Breast epithelium (tissue), 4 donors: ENCODE measurements at regions not wholly inside any gene's neighbourhood (a gene's known extent, or its start where the extent isn't known, plus 50 kb on each side); places are given as distances from the start of the nearest gene placed in this dataset.

Source experiments
- DNase-seq, 2 donors: peaks; one replicate each; pipeline ENCODE4 v3.0.0-alpha.2; 2019; ENCODE audit warnings: low spot score in 2 of 2
- H3K27ac ChIP-seq, 2 donors: fragments of 200-600 bp; sonication (generic) in 1 of 2; one replicate each; pipeline ENCODE4 v1.5.1; 2016 to 2019; ENCODE audit warnings: mild to moderate bottlenecking in 1 of 2
- H3K27me3 ChIP-seq, 2 donors: fragments of 200-600 bp; sonication (generic) in 1 of 2; one replicate each; pipeline versions ENCODE4 v1.5.1 to v1.6.0; 2017 to 2019; ENCODE audit warnings: control low read depth in 1 of 2, mild to moderate bottlenecking in 1 of 2
- H3K36me3 ChIP-seq: fragments of 200-600 bp; one replicate; pipeline ENCODE4 v1.5.1; 2019
- H3K4me1 ChIP-seq, 2 donors: fragments of 200-600 bp; sonication (generic); one replicate each; pipeline ENCODE4 v1.5.1; 2016 to 2019; ENCODE audit warnings: control low read depth in 1 of 2
- H3K4me3 ChIP-seq, 3 donors: fragments of 200-600 bp; sonication (generic); 1 replicate in 2 of 3; 2 replicates in 1 of 3; pipeline ENCODE4 v1.5.1; 2016 to 2019; ENCODE audit warnings: mild to moderate bottlenecking in 3 of 3, moderate library complexity in 2 of 3
- H3K9me3 ChIP-seq, 2 donors: fragments of 200-600 bp; sonication (generic) in 1 of 2; one replicate each; pipeline ENCODE4 v1.5.1; 2016 to 2019; ENCODE audit warnings: control low read depth in 1 of 2
- POLR2A ChIP-seq: fragments of 450-650 bp; IDR thresholded peaks from one replicate; pipeline ENCODE4 v1.6.1; 2016; ENCODE audit warnings: antibody characterized with exemption, mild to moderate bottlenecking, moderate library complexity
- POLR2AphosphoS5 ChIP-seq, 3 donors: sonication (generic); formaldehyde crosslinking; IDR thresholded peaks; one replicate each; pipeline ENCODE4 v1.6.1; 2017; ENCODE audit warnings: antibody characterized with exemption in 3 of 3
- intact Hi-C: fragments of 100-400 bp; cut with DNase I; formaldehyde crosslinking; loops from one replicate; pipeline ENCODE4 v1.15.1; 2023; ENCODE audit warnings: low total_unique reads
- TF ChIP-seq, protein P1 (sequence below), 3 donors: fragments of 450-650 bp; IDR thresholded peaks; one replicate each; pipeline ENCODE4 v1.5.1; 2016 to 2017; ENCODE audit warnings: antibody characterized with exemption in 3 of 3, mild to moderate bottlenecking in 3 of 3, moderate library complexity in 3 of 3

DNA sequence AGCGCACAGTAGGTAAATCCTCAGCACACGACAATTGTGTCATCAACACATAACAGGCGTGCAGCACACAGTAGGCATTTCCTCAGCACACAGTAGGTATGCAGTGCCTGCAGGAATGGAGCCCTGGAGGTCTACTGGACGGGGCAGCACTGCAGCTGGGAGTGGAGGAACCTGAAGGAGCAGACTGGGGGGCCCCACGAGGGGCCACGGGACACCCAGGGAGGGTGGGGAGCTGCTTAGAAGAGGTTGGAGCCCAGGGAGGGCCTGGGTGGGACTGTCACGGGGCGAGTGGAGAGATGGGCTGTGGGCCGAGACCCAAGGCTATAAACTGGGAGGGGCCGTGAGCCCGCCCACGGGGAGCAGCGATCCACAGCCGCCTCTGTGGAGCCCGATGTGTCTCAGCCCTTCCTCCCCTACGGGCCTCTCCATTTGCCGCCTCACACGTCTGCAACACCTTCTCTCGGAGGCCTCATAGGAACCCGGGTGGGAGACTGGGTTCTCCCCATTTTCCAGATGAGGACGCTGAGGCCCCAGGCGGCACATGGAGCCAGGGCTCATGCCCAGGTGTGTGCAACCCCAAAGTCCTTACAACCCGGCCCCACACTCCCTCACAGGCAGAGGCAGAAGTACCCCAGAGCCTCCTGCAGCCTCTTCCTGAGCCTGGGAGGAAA, 101.5 kb downstream of the MICALL2 start:
- TF ChIP-seq POLR2AphosphoS5 (IDR thresholded peaks at IDR 0.05) (no peak), POLR2A (no peak)
- TF ChIP-seq, protein P1, sequence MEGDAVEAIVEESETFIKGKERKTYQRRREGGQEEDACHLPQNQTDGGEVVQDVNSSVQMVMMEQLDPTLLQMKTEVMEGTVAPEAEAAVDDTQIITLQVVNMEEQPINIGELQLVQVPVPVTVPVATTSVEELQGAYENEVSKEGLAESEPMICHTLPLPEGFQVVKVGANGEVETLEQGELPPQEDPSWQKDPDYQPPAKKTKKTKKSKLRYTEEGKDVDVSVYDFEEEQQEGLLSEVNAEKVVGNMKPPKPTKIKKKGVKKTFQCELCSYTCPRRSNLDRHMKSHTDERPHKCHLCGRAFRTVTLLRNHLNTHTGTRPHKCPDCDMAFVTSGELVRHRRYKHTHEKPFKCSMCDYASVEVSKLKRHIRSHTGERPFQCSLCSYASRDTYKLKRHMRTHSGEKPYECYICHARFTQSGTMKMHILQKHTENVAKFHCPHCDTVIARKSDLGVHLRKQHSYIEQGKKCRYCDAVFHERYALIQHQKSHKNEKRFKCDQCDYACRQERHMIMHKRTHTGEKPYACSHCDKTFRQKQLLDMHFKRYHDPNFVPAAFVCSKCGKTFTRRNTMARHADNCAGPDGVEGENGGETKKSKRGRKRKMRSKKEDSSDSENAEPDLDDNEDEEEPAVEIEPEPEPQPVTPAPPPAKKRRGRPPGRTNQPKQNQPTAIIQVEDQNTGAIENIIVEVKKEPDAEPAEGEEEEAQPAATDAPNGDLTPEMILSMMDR (IDR thresholded peaks at IDR 0.05) = no peak
- Histone ChIP-seq H3K27ac (no peak overlapping the region), H3K4me1 (no peaks in the 10 kb centered on the region), H3K27me3 (peaks cover 0 to 30% of the 10 kb centered on the region in 2 donors), H3K4me3 (no peak overlapping the region), H3K36me3 (no peaks in the 10 kb centered on the region), H3K9me3 (peaks cover 0 to 8% of the 10 kb centered on the region in 2 donors)
- DNase-seq = no peak
- intact Hi-C loops = no loop called here

- Histone ChIP-seq H3K27me3 (peaks cover 0 to 27% of the 10 kb centered on the region in 2 donors), H3K4me1 (no peaks in the 10 kb centered on the region), H3K9me3 (peaks cover 0 to 8% of the 10 kb centered on the region in 2 donors), H3K36me3 (no peaks in the 10 kb centered on the region), H3K4me3 (no peak overlapping the region), H3K27ac (no peak overlapping the region)
- TF ChIP-seq POLR2AphosphoS5 (IDR thresholded peaks at IDR 0.05) (no peak), POLR2A (no peak)
- TF ChIP-seq, protein P1 (IDR thresholded peaks at IDR 0.05) = no peak
- intact Hi-C loops = loop anchor here (1.0 kb wide), 1 partner anchor 37 kb away; no protein-coding TSS in a partner anchor
- no peak for DNase-seq
Measured at GRCh38 chr7:1358376-1359050, 100.8 kb downstream of the MICALL2 start.

GRCh38 chr7:1359051-1359400, 100.2 kb downstream of the MICALL2 start:
- peaks cover 0 to 8% of the 10 kb centered on the region in 2 donors for H3K9me3 ChIP-seq
- TF ChIP-seq, protein P1 (IDR thresholded peaks at IDR 0.05) = no peak
- no peak for TF ChIP-seq POLR2A
- no peak for TF ChIP-seq POLR2AphosphoS5 (IDR thresholded peaks at IDR 0.05)
- intact Hi-C loops = loop anchor here (1.0 kb wide), 1 partner anchor 36 kb away; no protein-coding TSS in a partner anchor
- H3K27ac ChIP-seq = no peak overlapping the region
- peaks cover 0 to 29% of the 10 kb centered on the region in 2 donors for H3K27me3 ChIP-seq
- no peaks in the 10 kb centered on the region for H3K36me3 ChIP-seq
- no peak for DNase-seq
- no peaks in the 10 kb centered on the region for H3K4me1 ChIP-seq
- H3K4me3 ChIP-seq = no peak overlapping the region

- DNase-seq = no peak
- H3K9me3 ChIP-seq = peaks cover 2 to 8% of the 10 kb centered on the region in 2 donors
- TF ChIP-seq POLR2A (no peak), POLR2AphosphoS5 (IDR thresholded peaks at IDR 0.05) (no peak)
- TF ChIP-seq, protein P1 (IDR thresholded peaks at IDR 0.05) = no peak
- H3K4me1 ChIP-seq = no peaks in the 10 kb centered on the region
- intact Hi-C loops = loop anchor here (1.0 kb wide), 1 partner anchor 35 kb away; no protein-coding TSS in a partner anchor
- H3K27ac ChIP-seq = no peak overlapping the region
- H3K4me3 ChIP-seq = no peak overlapping the region
- no peaks in the 10 kb centered on the region for H3K36me3 ChIP-seq
- peaks cover 0 to 29% of the 10 kb centered on the region in 2 donors for H3K27me3 ChIP-seq
Measured at GRCh38 chr7:1359681-1360485, 99.4 kb downstream of the MICALL2 start.
